HEK293 (cell line): ENCODE measurements at regions not wholly inside any gene's neighbourhood (a gene's known extent, or its start where the extent isn't known, plus 50 kb on each side); places are given as distances from the start of the nearest gene placed in this dataset.
"Not testable (repeated sequence)": the region's sequence is repeated elsewhere in the genome, so short reads cannot be mapped to it uniquely, and the experiment has no call there.

Experiments used
- CTCF ChIA-PET: fragments of 350-600 bp; formaldehyde crosslinking; extraction: SDS; loops from one replicate; lab custom pipeline; 2021; ENCODE audit warnings: antibody characterized with exemption; lab: Yijun Ruan, JAX
- POLR2A ChIA-PET: fragments of 300-600 bp; formaldehyde crosslinking; extraction: SDS; loops from one replicate; lab custom pipeline; 2020; ENCODE audit warnings: antibody characterized with exemption, inconsistent platforms; lab: Yijun Ruan, JAX
- H3K27ac ChIP-seq: fragments of 200-500 bp; sonication (Bioruptor generic); 2 replicates; pipeline ENCODE4 v1.5.1; 2014; ENCODE audit warnings: low read depth, low read length, control low read depth, inconsistent platforms; ENCODE audit errors: extremely low read depth
- H3K36me3 ChIP-seq, 2 experiments: fragments of 200-500 bp in 1 of 2; sonication (Bioruptor generic) in 1 of 2; 1 replicate in 1 of 2; 2 replicates in 1 of 2; pipeline ENCODE4 v1.5.1; 2014 to 2017; ENCODE audit warnings: inconsistent platforms in 2 of 2, low read length in 2 of 2; ENCODE audit not compliant: control insufficient read depth in 2 of 2, insufficient read depth in 1 of 2
- H3K4me1 ChIP-seq: fragments of 200-500 bp; sonication (Bioruptor generic); 2 replicates; pipeline ENCODE4 v1.5.1; 2014; ENCODE audit warnings: mild to moderate bottlenecking, low read length, inconsistent platforms; ENCODE audit not compliant: control insufficient read depth, insufficient read depth
- H3K4me3 ChIP-seq: 2 replicates; pipeline ENCODE4 v1.5.1; 2011; ENCODE audit warnings: low read depth, mild to moderate bottlenecking, control low read depth, low read length, moderate library complexity
- H3K9me3 ChIP-seq: fragments of 200-500 bp; sonication (Bioruptor generic); 2 replicates; pipeline ENCODE4 v1.5.1; 2014; ENCODE audit warnings: low read depth, low read length, inconsistent platforms; ENCODE audit not compliant: control insufficient read depth, insufficient read depth
- KLF7 ChIP-seq: fragments of 450-650 bp; formaldehyde crosslinking; IDR thresholded peaks from 2 replicates; pipeline ENCODE4 v1.5.1; 2016; ENCODE audit warnings: missing biosample characterization, missing genetic modification characterization, borderline replicate concordance
- KLF9 ChIP-seq: fragments of 450-650 bp; formaldehyde crosslinking; IDR thresholded peaks from 2 replicates; pipeline ENCODE4 v1.5.1; 2016; ENCODE audit warnings: missing biosample characterization, missing genetic modification characterization, low read depth
- MEIS1 ChIP-seq: sonication (generic); formaldehyde crosslinking; IDR thresholded peaks from 2 replicates; pipeline ENCODE4 v1.8.1; 2022; ENCODE audit warnings: missing genetic modification reagents, mild to moderate bottlenecking, borderline replicate concordance
- MZF1 ChIP-seq: fragments of 450-650 bp; formaldehyde crosslinking; IDR thresholded peaks from 2 replicates; pipeline ENCODE4 v1.5.1; 2017; ENCODE audit warnings: missing biosample characterization, missing genetic modification characterization, borderline replicate concordance
- YY1 ChIP-seq: fragments of 450-650 bp; formaldehyde crosslinking; IDR thresholded peaks from 2 replicates; pipeline ENCODE4 v1.5.1; 2018; ENCODE audit warnings: missing biosample characterization, missing genetic modification characterization
- ZFP37 ChIP-seq: fragments of 450-650 bp; formaldehyde crosslinking; IDR thresholded peaks from 2 replicates; pipeline ENCODE4 v1.5.1; 2016; ENCODE audit warnings: missing biosample characterization, missing genetic modification characterization
- ZNF18 ChIP-seq: fragments of 450-650 bp; formaldehyde crosslinking; IDR thresholded peaks from 2 replicates; pipeline ENCODE4 v1.5.1; 2016; ENCODE audit warnings: missing biosample characterization, missing genetic modification characterization
- ZNF221 ChIP-seq: fragments of 450-650 bp; formaldehyde crosslinking; IDR thresholded peaks from 2 replicates; pipeline ENCODE4 v1.5.1; 2017; ENCODE audit warnings: missing biosample characterization, missing genetic modification characterization, borderline replicate concordance
- ZNF350 ChIP-seq: fragments of 450-650 bp; formaldehyde crosslinking; IDR thresholded peaks from 2 replicates; pipeline ENCODE4 v1.5.0; 2017; ENCODE audit warnings: missing biosample characterization, mild to moderate bottlenecking, missing genetic modification characterization
- ZNF433 ChIP-seq: fragments of 450-650 bp; formaldehyde crosslinking; IDR thresholded peaks from 2 replicates; pipeline ENCODE4 v1.5.1; 2016; ENCODE audit warnings: missing biosample characterization, missing genetic modification characterization, low read depth
- ZNF449 ChIP-seq: fragments of 450-650 bp; formaldehyde crosslinking; IDR thresholded peaks from 2 replicates; pipeline ENCODE4 v1.5.1; 2017; ENCODE audit warnings: missing biosample characterization, mild to moderate bottlenecking, missing genetic modification characterization, moderate library complexity
- ZNF48 ChIP-seq: fragments of 450-650 bp; formaldehyde crosslinking; IDR thresholded peaks from 2 replicates; pipeline ENCODE4 v1.5.1; 2016; ENCODE audit warnings: missing biosample characterization, missing genetic modification characterization
- ZNF501 ChIP-seq: fragments of 450-650 bp; formaldehyde crosslinking; IDR thresholded peaks from 2 replicates; pipeline ENCODE4 v1.5.1; 2016; ENCODE audit warnings: missing biosample characterization, missing genetic modification characterization
- ZNF518A ChIP-seq: fragments of 450-650 bp; formaldehyde crosslinking; conservative IDR thresholded peaks from 2 replicates; pipeline ENCODE4 v1.5.1; 2016; ENCODE audit warnings: low read depth, missing biosample characterization, missing genetic modification characterization
- ZNF555 ChIP-seq: fragments of 450-650 bp; formaldehyde crosslinking; conservative IDR thresholded peaks from 2 replicates; pipeline ENCODE4 v1.5.1; 2017; ENCODE audit warnings: missing biosample characterization, mild to moderate bottlenecking, missing genetic modification characterization, inconsistent platforms
- ZNF623 ChIP-seq: fragments of 450-650 bp; formaldehyde crosslinking; IDR thresholded peaks from 2 replicates; pipeline ENCODE4 v1.5.1; 2016; ENCODE audit warnings: missing biosample characterization, missing genetic modification characterization
- ZNF664 ChIP-seq: fragments of 450-650 bp; formaldehyde crosslinking; IDR thresholded peaks from 2 replicates; pipeline ENCODE4 v1.5.1; 2016; ENCODE audit warnings: missing biosample characterization, missing genetic modification characterization
- ZNF747 ChIP-seq: fragments of 450-650 bp; formaldehyde crosslinking; IDR thresholded peaks from 2 replicates; pipeline ENCODE4 v1.5.1; 2016; ENCODE audit warnings: missing biosample characterization, missing genetic modification characterization
- ZNF76 ChIP-seq: fragments of 450-650 bp; formaldehyde crosslinking; IDR thresholded peaks from 2 replicates; pipeline ENCODE4; 2016; ENCODE audit warnings: low read depth, missing biosample characterization, missing genetic modification characterization, borderline replicate concordance
- ZSCAN5A ChIP-seq: fragments of 450-650 bp; formaldehyde crosslinking; IDR thresholded peaks from 2 replicates; pipeline ENCODE4 v1.5.1; 2016; ENCODE audit warnings: missing biosample characterization, missing genetic modification characterization

- CTCF ChIA-PET, H3K36me3 ChIP-seq, H3K9me3 ChIP-seq, H3K4me1 ChIP-seq, POLR2A ChIA-PET, H3K27ac ChIP-seq, H3K4me3 ChIP-seq: not testable (repeated sequence)
These were observed 643.6 kb downstream of the PLOD2 start for GRCh38 chr3:145517416-145517815.

GRCh38 chr3:145518639-145519038 lies 642.3 kb downstream of the PLOD2 start:
- TF ChIP-seq ZNF664 (tag by site-specific recombination) (no peak), ZNF76 (tag by site-specific recombination) (no peak), ZNF449 (tag by site-specific recombination) (no peak), YY1 (tag by site-specific recombination) (no peak), ZFP37 (tag by site-specific recombination) (no peak), ZNF518A (tag by site-specific recombination) (no peak), KLF9 (tag by site-specific recombination) (no peak), ZNF18 (tag by site-specific recombination) (no peak), MEIS1 (CRISPR knock-in tag) (no peak), ZNF350 (tag by site-specific recombination) (no peak), ZNF747 (no peak), MZF1 (no peak), ZSCAN5A (tag by site-specific recombination) (no peak), ZNF623 (tag by site-specific recombination) (no peak), ZNF501 (no peak), ZNF433 (tag by site-specific recombination) (no peak), ZNF221 (no peak), ZNF48 (tag by site-specific recombination) (no peak), KLF7 (tag by site-specific recombination) (no peak), ZNF555 (tag by site-specific recombination) (no peak)
- TF ChIP-seq, all 188 proteins: peak for 0
- ChIA-PET CTCF (interaction anchor here (0.6 kb wide), 1 partner anchor 226 kb away, joined by 5 read pairs; no protein-coding TSS in a partner anchor), POLR2A (no interaction called here)
- H3K4me1 ChIP-seq, result no peaks in the 10 kb centered on the region
- H3K36me3 ChIP-seq, result no peaks in the 10 kb centered on the region
- H3K4me3 ChIP-seq, result no peak overlapping the region
- H3K9me3 ChIP-seq, result no peaks in the 10 kb centered on the region
- no peak overlapping the region for H3K27ac ChIP-seq
